GM12878 (cell line): ENCODE measurements at regions not wholly inside any gene's neighbourhood (a gene's known extent, or its start where the extent isn't known, plus 50 kb on each side); places are given as distances from the start of the nearest gene placed in this dataset.
A peak's percentile ranks its signal among the peaks of the same experiment; 100 is the strongest.

ENCODE experiments used
- ATAC-seq: fragments of 200-7000 bp; cut with Tn5 transposase; 3 replicates; pipeline ENCODE4 v1.9.1; 2020; ENCODE audit warnings: mild to moderate bottlenecking, moderate library complexity
- BruUV-seq: library from RNA; stranded (reverse); fragments of 400-500 nt; replicated peaks from 2 replicates; lab custom pipeline; 2021; lab: Mats Ljungman, UMichigan
- CTCF ChIA-PET: fragments of 300-600 bp; sonication (Branson Sonifier 250); formaldehyde crosslinking; extraction: SDS; loops from one replicate; lab custom pipeline; 2021; ENCODE audit warnings: inconsistent platforms; lab: Yijun Ruan, JAX
- POLR2A ChIA-PET: fragments of 350-600 bp; formaldehyde crosslinking; extraction: SDS; loops from one replicate; lab custom pipeline; 2021; ENCODE audit warnings: inconsistent platforms; lab: Charles Lee
- RAD21 ChIA-PET: fragments of 300-600 bp; sonication (Branson Sonifier 250); formaldehyde crosslinking; loops from one replicate; lab custom pipeline; 2023; ENCODE audit warnings: antibody characterized with exemption; ENCODE audit not compliant: unreplicated experiment; lab: Charles Lee
- SMC1A ChIA-PET: fragments of 300-600 bp; sonication (Branson Sonifier 250); formaldehyde crosslinking; loops from one replicate; lab custom pipeline; 2023; ENCODE audit not compliant: unreplicated experiment, uncharacterized antibody; lab: Charles Lee
- DNase-seq: peaks from one replicate; pipeline ENCODE4 v3.0.0-alpha.2; 2011; ENCODE audit warnings: low read depth, low spot score
- FAIRE-seq: peaks from 3 replicates; lab custom pipeline; 2011; peaks lifted over from hg19 to GRCh38; lab: Jason Lieb, UNC
- H2AFZ ChIP-seq: 2 replicates; pipeline ENCODE4 v1.6.0; 2011; ENCODE audit warnings: low read depth, low read length, control low read depth; ENCODE audit not compliant: control insufficient read depth
- H3K27ac ChIP-seq: 2 replicates; pipeline ENCODE4 v1.5.1; 2011; ENCODE audit warnings: control low read depth; ENCODE audit not compliant: control insufficient read depth, insufficient read depth
- H3K27me3 ChIP-seq, 2 experiments: replicated peaks in 1 of 2; 2 replicates each; pipeline versions ENCODE4 v1.6.0 to v1.6.1; 2011; ENCODE audit warnings: low read length in 1 of 2; ENCODE audit not compliant: control insufficient read depth in 2 of 2, insufficient read depth in 2 of 2
- H3K36me3 ChIP-seq, 2 experiments: 2 replicates each; pipeline ENCODE4 v1.5.1; 2011; ENCODE audit warnings: low read length in 1 of 2; ENCODE audit not compliant: control insufficient read depth in 2 of 2, insufficient read depth in 2 of 2
- H3K4me1 ChIP-seq: 2 replicates; pipeline ENCODE4 v1.6.1; 2011; ENCODE audit warnings: mild to moderate bottlenecking, low read length, moderate library complexity, mixed read lengths; ENCODE audit not compliant: control insufficient read depth, insufficient read depth
- H3K4me2 ChIP-seq: 2 replicates; pipeline ENCODE4 v1.6.0; 2011; ENCODE audit warnings: control low read depth; ENCODE audit not compliant: control insufficient read depth, insufficient read depth
- H3K4me3 ChIP-seq: fragments of 200-600 bp; sonication (generic); 2 replicates; pipeline ENCODE4 v1.5.1; 2016
- H3K79me2 ChIP-seq: 2 replicates; pipeline ENCODE4 v1.6.0; 2011; ENCODE audit warnings: low read length; ENCODE audit not compliant: control insufficient read depth, insufficient read depth
- H3K9ac ChIP-seq: 2 replicates; pipeline ENCODE4 v1.8.0; 2011; ENCODE audit warnings: low read length, control low read depth, mixed read lengths; ENCODE audit not compliant: control insufficient read depth, insufficient read depth
- H3K9me3 ChIP-seq: replicated peaks from 3 replicates; pipeline ENCODE4 v1.5.1; 2011; ENCODE audit warnings: mild to moderate bottlenecking, low read length; ENCODE audit not compliant: control insufficient read depth, insufficient read depth
- H4K20me1 ChIP-seq: 2 replicates; pipeline ENCODE4 v1.6.0; 2011; ENCODE audit not compliant: control insufficient read depth, insufficient read depth
- ASH2L ChIP-seq: fragments of 300-600, 200-600 bp; sonication (generic); IDR thresholded peaks from 2 replicates; pipeline ENCODE4 v1.6.1; 2017; ENCODE audit warnings: low read depth, mild to moderate bottlenecking, borderline replicate concordance
- BCL11A ChIP-seq: IDR thresholded peaks from 2 replicates; pipeline ENCODE4 v1.6.1; 2011; ENCODE audit warnings: low read depth, low read length
- CBX5 ChIP-seq: sonication (generic); IDR thresholded peaks from 2 replicates; pipeline ENCODE4 v1.6.1; 2016; ENCODE audit warnings: low read depth, moderate library complexity, mild to moderate bottlenecking, inconsistent platforms
- CTCF ChIP-seq, 3 experiments: IDR thresholded peaks in 2 of 3; conservative IDR thresholded peaks in 1 of 3; 2 replicates each; pipeline ENCODE4 v1.5.1; 2011; ENCODE audit warnings: low read depth in 3 of 3, low read length in 3 of 3, mild to moderate bottlenecking in 3 of 3, control low read depth in 2 of 3, moderate library complexity in 2 of 3, inconsistent platforms in 1 of 3, mixed read lengths in 1 of 3; ENCODE audit not compliant: control insufficient read depth in 2 of 3, insufficient read depth in 1 of 3; ENCODE audit errors: extremely low read depth in 1 of 3
- FOXM1 ChIP-seq: IDR thresholded peaks from 2 replicates; pipeline ENCODE4 v1.6.1; 2012; ENCODE audit warnings: low read depth, mild to moderate bottlenecking, inconsistent platforms, low read length, moderate library complexity
- IRF4 ChIP-seq: IDR thresholded peaks from 2 replicates; pipeline ENCODE4 v1.6.1; 2011; ENCODE audit warnings: low read depth, low read length
- KAT2A ChIP-seq: conservative IDR thresholded peaks from 2 replicates; pipeline ENCODE4 v1.6.1; 2011; ENCODE audit warnings: low read depth, low read length; ENCODE audit not compliant: control insufficient read depth
- MEF2B ChIP-seq: fragments of 450-650 bp; IDR thresholded peaks from 2 replicates; pipeline ENCODE4 v1.6.1; 2018; ENCODE audit warnings: mild to moderate bottlenecking, moderate library complexity; ENCODE audit not compliant: partially characterized antibody, poor library complexity, severe bottlenecking
- MLLT1 ChIP-seq: fragments of 450-650 bp; IDR thresholded peaks from 2 replicates; pipeline ENCODE4 v1.6.1; 2016; ENCODE audit warnings: mild to moderate bottlenecking
- MTA2 ChIP-seq: fragments of 450-650 bp; IDR thresholded peaks from 2 replicates; pipeline ENCODE4 v1.6.1; 2016; ENCODE audit warnings: low read depth, mild to moderate bottlenecking, moderate library complexity
- NR2C1 ChIP-seq: fragments of 450-650 bp; IDR thresholded peaks from 2 replicates; pipeline ENCODE4 v1.6.1; 2017; ENCODE audit warnings: antibody characterized with exemption, mild to moderate bottlenecking, moderate library complexity
- NR2F1 ChIP-seq: fragments of 450-650 bp; conservative IDR thresholded peaks from 2 replicates; pipeline ENCODE4 v1.6.1; 2017; ENCODE audit warnings: mild to moderate bottlenecking
- PBX3 ChIP-seq: IDR thresholded peaks from 2 replicates; pipeline ENCODE4 v1.6.1; 2011; ENCODE audit warnings: mild to moderate bottlenecking, low read depth, low read length, moderate library complexity; ENCODE audit not compliant: insufficient replicate concordance
- RB1 ChIP-seq: fragments of 450-650 bp; formaldehyde crosslinking; IDR thresholded peaks from 2 replicates; pipeline ENCODE4 v1.6.1; 2017; ENCODE audit warnings: mild to moderate bottlenecking, borderline replicate concordance
- RELA ChIP-seq: fragments of 450-650 bp; IDR thresholded peaks from 2 replicates; pipeline ENCODE4 v1.8.0; 2014; ENCODE audit warnings: borderline replicate concordance; ENCODE audit not compliant: partially characterized antibody
- TCF3 ChIP-seq: IDR thresholded peaks from 2 replicates; pipeline ENCODE4 v1.6.1; 2012; ENCODE audit warnings: low read depth, mild to moderate bottlenecking, low read length, borderline replicate concordance; ENCODE audit not compliant: insufficient read depth
- YY1 ChIP-seq: IDR thresholded peaks from 2 replicates; pipeline ENCODE4 v1.6.1; 2011; ENCODE audit warnings: low read depth, mild to moderate bottlenecking, low read length
- WGBS: methylation state at CpG from one replicate; pipeline ENCODE4 v1.1.6; 2016; ENCODE audit warnings: low lambda C conversion rate; ENCODE audit not compliant: insufficient replicate concordance, insufficient coverage; ENCODE audit errors: missing lambda C conversion rate; 5-methylcytosine and 5-hydroxymethylcytosine counted together
- in situ Hi-C: fragments of 300-500 bp; cut with MboI; formaldehyde crosslinking; loops from 9 replicates; pipeline ENCODE4 v1.14.3; 2018; ENCODE audit warnings: mixed read lengths
- intact Hi-C: fragments of 100-400 bp; cut with micrococcal nuclease; formaldehyde crosslinking; loops from one replicate; pipeline ENCODE4 v1.14.2; 2022; ENCODE audit not compliant: unreplicated experiment
- TF ChIP-seq, protein P1 (sequence below): fragments of 450-650 bp; IDR thresholded peaks from 2 replicates; pipeline ENCODE4 v1.6.1; 2016; ENCODE audit warnings: mild to moderate bottlenecking

- TF ChIP-seq MEF2B (no peak), IRF4 (no peak), ASH2L (no peak), BCL11A (0 out of 2 replicates have a peak, but pooled peaks have one; percentile 9), PBX3 (no peak)
Measured at GRCh38 chr2:7450188-7450832, 533.1 kb downstream of the RNF144A start (continued).

GRCh38 chr2:7450833-7451190, 533.6 kb downstream of the RNF144A start:
- ATAC-seq, result no peak
- 66% methylated on average over 7 of the region's 7 CpGs for WGBS
- TF ChIP-seq MTA2 (no peak), FOXM1 (no peak), NR2F1 (no peak), NR2C1 (no peak), MLLT1 (no peak), CTCF (IDR thresholded peaks at IDR 0.05 in 2 of 3, conservative IDR thresholded peaks at IDR 0.05 in 1 of 3; ENCODE audit: control insufficient read depth in 2 of 3, extremely low read depth in 1 of 3, insufficient read depth in 1 of 3, low read depth in 3 of 3, low read length in 3 of 3) (no peak), RELA (no peak), TCF3 (no peak), RB1 (no peak), CBX5 (no peak), KAT2A (no peak), YY1 (no peak)
- TF ChIP-seq, protein P1, sequence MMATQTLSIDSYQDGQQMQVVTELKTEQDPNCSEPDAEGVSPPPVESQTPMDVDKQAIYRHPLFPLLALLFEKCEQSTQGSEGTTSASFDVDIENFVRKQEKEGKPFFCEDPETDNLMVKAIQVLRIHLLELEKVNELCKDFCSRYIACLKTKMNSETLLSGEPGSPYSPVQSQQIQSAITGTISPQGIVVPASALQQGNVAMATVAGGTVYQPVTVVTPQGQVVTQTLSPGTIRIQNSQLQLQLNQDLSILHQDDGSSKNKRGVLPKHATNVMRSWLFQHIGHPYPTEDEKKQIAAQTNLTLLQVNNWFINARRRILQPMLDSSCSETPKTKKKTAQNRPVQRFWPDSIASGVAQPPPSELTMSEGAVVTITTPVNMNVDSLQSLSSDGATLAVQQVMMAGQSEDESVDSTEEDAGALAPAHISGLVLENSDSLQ, result no peak

More at GRCh38 chr2:7450833-7451190, 533.6 kb downstream of the RNF144A start:
- Histone ChIP-seq H3K9me3 (no peaks in the 10 kb centered on the region), H3K4me3 (no peak overlapping the region), H3K4me2 (no peak overlapping the region), H2AFZ (no peak overlapping the region), H4K20me1 (no peaks in the 10 kb centered on the region), H3K36me3 (no peaks in the 10 kb centered on the region), H3K79me2 (no peaks in the 10 kb centered on the region), H3K27ac (no peak overlapping the region), H3K27me3 (no peaks in the 10 kb centered on the region), H3K4me1 (peaks cover 6% of the 10 kb centered on the region), H3K9ac (no peak overlapping the region)
- POLR2A ChIA-PET, result interaction anchor here (0.9 to 1.2 kb wide), 2 partner anchors 8 to 13 kb away, joined by 3 read pairs; no protein-coding TSS in a partner anchor
- CTCF ChIA-PET, result interaction anchor here (1.1 to 1.3 kb wide), 2 partner anchors 10 to 23 kb away, joined by 3 to 5 read pairs; no protein-coding TSS in a partner anchor
- FAIRE-seq (no peak), DNase-seq (no peak)
- RAD21 ChIA-PET, result interaction anchor here (0.8 to 1.7 kb wide), 2 partner anchors 10 to 22 kb away, joined by 3 to 4 read pairs; no protein-coding TSS in a partner anchor
- SMC1A ChIA-PET, result interaction anchor here (1.0 to 2.8 kb wide), 8 partner anchors 8 to 274 kb away, joined by 3 to 10 read pairs (median 4); no protein-coding TSS in a partner anchor
- in situ Hi-C loops, result no loop called here
- intact Hi-C loops, result no loop called here
- no TSS peak for BruUV-seq
